NCI-H524 (cell line): ENCODE measurements at regions not wholly inside any gene's neighbourhood (a gene's known extent, or its start where the extent isn't known, plus 50 kb on each side); places are given as distances from the start of the nearest gene placed in this dataset.

Experiments used
- DNase-seq, 2 experiments: peaks; one replicate each; lab custom pipeline; 2025; lab: John Stamatoyannopoulos, UW

- DNase-seq: no peak
These were observed 479.4 kb upstream of the VRK2 start for GRCh38 chr2:57567245-57567644.

- peak in 1 of 2 experiments; percentile 5 for DNase-seq
These were observed 477.2 kb upstream of the VRK2 start for GRCh38 chr2:57569396-57569795.

- DNase-seq: no peak
These were observed 475.6 kb upstream of the VRK2 start for GRCh38 chr2:57570961-57571360.

- DNase-seq: no peak
These were observed 470.8 kb upstream of the VRK2 start for GRCh38 chr2:57575700-57576268.

GRCh38 chr2:57576983-57577382 is 469.6 kb upstream of the VRK2 start:
- no peak for DNase-seq

- DNase-seq: no peak
These were observed 448.7 kb upstream of the VRK2 start for GRCh38 chr2:57597940-57598339.

- no peak for DNase-seq
These were observed 448.1 kb upstream of the VRK2 start for GRCh38 chr2:57598551-57598950.

GRCh38 chr2:57602733-57603132 is 443.9 kb upstream of the VRK2 start:
- no peak for DNase-seq

- DNase-seq: no peak
These were observed 431.6 kb upstream of the VRK2 start for GRCh38 chr2:57614988-57615387.

- no peak for DNase-seq
These were observed 430.6 kb upstream of the VRK2 start for GRCh38 chr2:57615855-57616556.

- no peak for DNase-seq
These were observed 429.3 kb upstream of the VRK2 start for GRCh38 chr2:57617318-57617717.

- DNase-seq: no peak
These were observed 425.4 kb upstream of the VRK2 start for GRCh38 chr2:57621122-57621663.

GRCh38 chr2:57622009-57622408 is 424.6 kb upstream of the VRK2 start:
- DNase-seq: no peak

GRCh38 chr2:57656198-57656597 is 390.4 kb upstream of the VRK2 start:
- DNase-seq: no peak

- no peak for DNase-seq
These were observed 377.0 kb upstream of the VRK2 start for GRCh38 chr2:57669570-57669969.

- DNase-seq: no peak
These were observed 372.6 kb upstream of the VRK2 start for GRCh38 chr2:57674025-57674424.

- DNase-seq: no peak
These were observed 371.9 kb upstream of the VRK2 start for GRCh38 chr2:57674743-57675142.

- DNase-seq: no peak
These were observed 369.3 kb upstream of the VRK2 start for GRCh38 chr2:57677296-57677695.

GRCh38 chr2:57681650-57682049 is 365.0 kb upstream of the VRK2 start:
- no peak for DNase-seq

- no peak for DNase-seq
These were observed 361.6 kb upstream of the VRK2 start for GRCh38 chr2:57685032-57685431.

GRCh38 chr2:57692395-57692794 is 354.2 kb upstream of the VRK2 start:
- no peak for DNase-seq

- DNase-seq: no peak
These were observed 353.4 kb upstream of the VRK2 start for GRCh38 chr2:57693177-57693576.

GRCh38 chr2:57693965-57694364 is 352.6 kb upstream of the VRK2 start:
- no peak for DNase-seq

GRCh38 chr2:57696016-57696415 is 350.6 kb upstream of the VRK2 start:
- DNase-seq: no peak
